ENCODE measurements at regions not wholly inside any gene's neighbourhood (a gene's known extent, or its start where the extent isn't known, plus 50 kb on each side); places are given as distances from the start of the nearest gene placed in this dataset.

GRCh38 chr16:85550953-85551924, 61.9 kb upstream of the GSE1 start (continued):
- no peak for TF ChIP-seq USF2 (IDR thresholded peaks at IDR 0.05; ENCODE audit: low read depth, low read length)

GRCh38 chr16:85552980-85553435, 60.1 kb upstream of the GSE1 start:
- intact Hi-C loops (cut with micrococcal nuclease) = loop anchor here (10.0 kb wide), 1 partner anchor 158 kb away; no protein-coding TSS in a partner anchor
- POLR2A ChIA-PET (ENCODE audit: unreplicated experiment) = interaction anchor here (1.0 kb wide), 1 partner anchor 157 kb away, joined by 4 read pairs; no protein-coding TSS in a partner anchor
- TF ChIP-seq USF2 (IDR thresholded peaks at IDR 0.05; ENCODE audit: low read depth, low read length) (no peak), ELK1 (IDR thresholded peaks at IDR 0.05; ENCODE audit: borderline replicate concordance, low read depth, low read length) (no peak), CHD1 (IDR thresholded peaks at IDR 0.05; ENCODE audit: low read depth, low read length) (no peak), MAZ (IDR thresholded peaks at IDR 0.05; ENCODE audit: borderline replicate concordance, low read depth, low read length) (no peak), RCOR1 (IDR thresholded peaks at IDR 0.05; ENCODE audit: insufficient replicate concordance, low read length) (no peak), FOS (IDR thresholded peaks at IDR 0.05; ENCODE audit: low read depth, low read length) (no peak), MAFK (IDR thresholded peaks at IDR 0.05; ENCODE audit: low read depth, low read length) (no peak), POLR2A (IDR thresholded peaks at IDR 0.05; ENCODE audit: low read depth, low read length) (no peak), RFX5 (IDR thresholded peaks at IDR 0.05; ENCODE audit: low read depth, low read length) (no peak)

More at GRCh38 chr16:85552980-85553435, 60.1 kb upstream of the GSE1 start:
- Histone ChIP-seq H3K79me1 (ENCODE audit: low read depth in 1 of 2, low read length in 2 of 2) (peaks cover 9 to 45% of the 10 kb centered on the region in 2 experiments), H3K4me2 (ENCODE audit: low read depth, low read length) (peak overlapping the region; percentile 86), H4K5ac (ENCODE audit: low read depth, low read length) (no peak overlapping the region), H4K91ac (ENCODE audit: insufficient read depth, low read depth, low read length) (no peak overlapping the region), H3K36me3 (ENCODE audit: control insufficient read depth, insufficient read depth, low read length) (no peaks in the 10 kb centered on the region), H3K9me1 (ENCODE audit: insufficient read depth, low read length) (no peaks in the 10 kb centered on the region), H2AK5ac (ENCODE audit: low read depth, low read length) (no peak overlapping the region; the same call in 1 of the 2 replicates), H2AK9ac (replicated peaks; ENCODE audit: low read depth, low read length, poor library complexity) (peak overlapping the region; percentile 92), H3K18ac (ENCODE audit: low read depth, low read length) (no peak overlapping the region), H3K56ac (ENCODE audit: extremely low read depth, insufficient read depth, low read length) (no peak overlapping the region), H3K27ac (ENCODE audit: insufficient read depth, low read length) (peak overlapping the region; percentile 75; the same call in 1 of the 2 replicates), H2BK120ac (ENCODE audit: low read depth, low read length) (no peak overlapping the region), H3K9ac (ENCODE audit: low read depth, low read length) (no peak overlapping the region), H3K27me3 (ENCODE audit: control insufficient read depth, insufficient read depth, low read length) (no peaks in the 10 kb centered on the region), H2BK5ac (ENCODE audit: low read depth, low read length, poor library complexity, severe bottlenecking) (peak overlapping the region; percentile 41), H3K23ac (ENCODE audit: low read depth, low read length) (no peak overlapping the region), H2BK20ac (ENCODE audit: low read depth, low read length) (no peak overlapping the region), H3K14ac (replicated peaks; ENCODE audit: low read depth, low read length) (no peak overlapping the region), H4K20me1 (ENCODE audit: insufficient read depth, low read length) (peaks cover 22% of the 10 kb centered on the region), H3K4me3 (ENCODE audit: insufficient read depth, low read depth, low read length) (peak overlapping the region; percentile 93), H3K9me3 (ENCODE audit: control insufficient read depth, insufficient read depth, low read length) (no peaks in the 10 kb centered on the region), H2BK15ac (ENCODE audit: low read depth, low read length) (no peak overlapping the region), H3K4me1 (ENCODE audit: control insufficient read depth, insufficient read depth, low read length) (peaks cover 8% of the 10 kb centered on the region), H3K4ac (ENCODE audit: low read depth, low read length) (0 out of 2 replicates have a peak overlapping the region, but pooled peaks have one; percentile 16), H2AFZ (replicated peaks; ENCODE audit: low read length, poor library complexity) (peak overlapping the region; percentile 89), H4K8ac (ENCODE audit: low read depth in 2 of 2, low read length in 2 of 2) (peak overlapping the region in 1 of 2 experiments; percentile 22; a peak in 1 of 4 replicates)
- ATAC-seq (ENCODE audit: low read depth) (peak; percentile 64; the same call in 1 of the 2 replicates), DNase-seq (no peak)
- in situ Hi-C loops (cut with MboI; ENCODE audit: low sequenced_read_pairs) (no loop called here), dilution Hi-C loops (cut with HindIII; ENCODE audit: low sequenced_read_pairs, unreplicated experiment) (no loop called here)
- 0% methylated on average over 8 of the region's 43 CpGs; no CpG with 5 or more reads in 1 of the 2 experiments for WGBS, 2 experiments (ENCODE audit: extremely low coverage in 2 of 2, insufficient read length in 1 of 2)
- CTCF ChIA-PET = interaction anchor here (0.5 to 1.1 kb wide), 5 partner anchors 21 to 408 kb away, joined by 3 to 5 read pairs (median 3); no protein-coding TSS in a partner anchor
- no TSS peak for BruUV-seq (replicated peaks)

Measured in IMR-90 (cell line).